ENCODE measurements at regions not wholly inside any gene's neighbourhood (a gene's known extent, or its start where the extent isn't known, plus 50 kb on each side); places are given as distances from the start of the nearest gene placed in this dataset.

- Mint-ChIP-seq H3K4me1 (peaks cover 21% of the 10 kb centered on the region), H3K9me3 (no peaks in the 10 kb centered on the region), H3K36me3 (ENCODE audit: low read depth) (no peaks in the 10 kb centered on the region), H3K4me3 (peak overlapping the region; percentile 52), H3K27me3 (ENCODE audit: low read depth) (peaks cover 96% of the 10 kb centered on the region), H3K27ac (ENCODE audit: unreplicated experiment) (peak overlapping the region; percentile 37)
- TF ChIP-seq, protein P1, sequence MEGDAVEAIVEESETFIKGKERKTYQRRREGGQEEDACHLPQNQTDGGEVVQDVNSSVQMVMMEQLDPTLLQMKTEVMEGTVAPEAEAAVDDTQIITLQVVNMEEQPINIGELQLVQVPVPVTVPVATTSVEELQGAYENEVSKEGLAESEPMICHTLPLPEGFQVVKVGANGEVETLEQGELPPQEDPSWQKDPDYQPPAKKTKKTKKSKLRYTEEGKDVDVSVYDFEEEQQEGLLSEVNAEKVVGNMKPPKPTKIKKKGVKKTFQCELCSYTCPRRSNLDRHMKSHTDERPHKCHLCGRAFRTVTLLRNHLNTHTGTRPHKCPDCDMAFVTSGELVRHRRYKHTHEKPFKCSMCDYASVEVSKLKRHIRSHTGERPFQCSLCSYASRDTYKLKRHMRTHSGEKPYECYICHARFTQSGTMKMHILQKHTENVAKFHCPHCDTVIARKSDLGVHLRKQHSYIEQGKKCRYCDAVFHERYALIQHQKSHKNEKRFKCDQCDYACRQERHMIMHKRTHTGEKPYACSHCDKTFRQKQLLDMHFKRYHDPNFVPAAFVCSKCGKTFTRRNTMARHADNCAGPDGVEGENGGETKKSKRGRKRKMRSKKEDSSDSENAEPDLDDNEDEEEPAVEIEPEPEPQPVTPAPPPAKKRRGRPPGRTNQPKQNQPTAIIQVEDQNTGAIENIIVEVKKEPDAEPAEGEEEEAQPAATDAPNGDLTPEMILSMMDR (conservative IDR thresholded peaks at IDR 0.05), result no peak
- no peak for DNase-seq (ENCODE audit: low read depth, low spot score)
These were observed 154.9 kb downstream of the FOXA2 start for GRCh38 chr20:22429175-22430153.

- no peak for DNase-seq (ENCODE audit: low read depth, low spot score)
- Mint-ChIP-seq H3K27ac (ENCODE audit: unreplicated experiment) (no peak overlapping the region), H3K27me3 (ENCODE audit: low read depth) (peaks cover 96% of the 10 kb centered on the region), H3K4me3 (no peak overlapping the region), H3K36me3 (ENCODE audit: low read depth) (no peaks in the 10 kb centered on the region), H3K9me3 (no peaks in the 10 kb centered on the region), H3K4me1 (peaks cover 21% of the 10 kb centered on the region)
- TF ChIP-seq, protein P1 (conservative IDR thresholded peaks at IDR 0.05), result no peak
These were observed 156.3 kb downstream of the FOXA2 start for GRCh38 chr20:22428051-22428450.

- no peak for DNase-seq (ENCODE audit: low read depth, low spot score)
- H3K27ac Mint-ChIP-seq (ENCODE audit: unreplicated experiment), result no peak overlapping the region
- H3K36me3 Mint-ChIP-seq (ENCODE audit: low read depth), result no peaks in the 10 kb centered on the region
- H3K9me3 Mint-ChIP-seq, result no peaks in the 10 kb centered on the region
- peaks cover 21% of the 10 kb centered on the region for H3K4me1 Mint-ChIP-seq
- TF ChIP-seq, protein P1 (conservative IDR thresholded peaks at IDR 0.05), result no peak
- H3K4me3 Mint-ChIP-seq, result no peak overlapping the region
- peaks cover 94% of the 10 kb centered on the region for H3K27me3 Mint-ChIP-seq (ENCODE audit: low read depth)
These were observed 157.6 kb downstream of the FOXA2 start for GRCh38 chr20:22426772-22427171.

DNA sequence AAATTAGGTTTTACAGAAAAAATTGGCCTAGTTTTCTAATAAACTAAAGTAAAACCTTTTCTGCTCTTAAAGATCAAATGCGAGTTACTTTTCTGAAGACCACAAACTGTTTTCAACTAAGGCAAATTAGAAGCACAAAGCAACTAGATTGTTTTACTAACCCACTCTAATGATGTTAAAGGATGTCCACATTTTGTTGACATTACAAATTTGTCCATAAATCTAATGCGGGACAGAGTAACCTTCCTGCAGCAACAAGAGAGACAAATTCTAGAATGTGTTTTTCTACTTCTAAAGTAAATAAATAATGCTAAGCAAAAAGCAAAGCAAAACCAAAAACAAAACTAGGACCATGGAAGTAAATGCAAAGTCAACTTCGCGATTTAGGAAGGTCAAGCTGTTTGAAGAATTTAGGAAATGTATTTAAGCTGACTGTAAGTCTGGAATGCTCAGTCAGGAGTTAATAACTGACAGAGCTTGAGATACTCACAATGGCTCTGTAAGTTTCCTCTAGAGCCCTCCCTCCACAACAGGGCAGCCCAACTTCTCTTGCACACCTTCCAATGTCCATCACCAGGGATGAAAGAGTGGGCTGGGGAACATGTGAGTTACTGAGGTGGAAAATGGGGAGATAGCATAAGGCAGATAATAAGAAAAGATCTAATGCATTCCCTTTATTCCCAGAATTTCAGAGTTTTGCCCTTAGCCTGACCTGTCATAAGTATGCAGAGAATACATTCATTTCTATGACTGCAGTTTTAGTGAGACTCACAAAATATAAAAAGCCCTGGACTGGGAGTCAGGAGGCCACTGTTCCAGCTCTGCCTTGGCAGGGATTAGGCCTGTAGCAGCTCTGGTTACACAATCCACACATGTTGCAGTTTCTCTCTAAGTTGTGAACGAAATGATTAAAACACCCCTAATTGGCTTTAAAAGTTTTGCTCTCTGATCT, 158.8 kb downstream of the FOXA2 start:
- Mint-ChIP-seq H3K4me1 (peaks cover 16% of the 10 kb centered on the region), H3K36me3 (ENCODE audit: low read depth) (no peaks in the 10 kb centered on the region), H3K9me3 (no peaks in the 10 kb centered on the region), H3K27me3 (ENCODE audit: low read depth) (peaks cover 96% of the 10 kb centered on the region), H3K27ac (ENCODE audit: unreplicated experiment) (no peak overlapping the region), H3K4me3 (no peak overlapping the region)
- DNase-seq (ENCODE audit: low read depth, low spot score), result no peak
- TF ChIP-seq, protein P1 (conservative IDR thresholded peaks at IDR 0.05), result no peak

DNA sequence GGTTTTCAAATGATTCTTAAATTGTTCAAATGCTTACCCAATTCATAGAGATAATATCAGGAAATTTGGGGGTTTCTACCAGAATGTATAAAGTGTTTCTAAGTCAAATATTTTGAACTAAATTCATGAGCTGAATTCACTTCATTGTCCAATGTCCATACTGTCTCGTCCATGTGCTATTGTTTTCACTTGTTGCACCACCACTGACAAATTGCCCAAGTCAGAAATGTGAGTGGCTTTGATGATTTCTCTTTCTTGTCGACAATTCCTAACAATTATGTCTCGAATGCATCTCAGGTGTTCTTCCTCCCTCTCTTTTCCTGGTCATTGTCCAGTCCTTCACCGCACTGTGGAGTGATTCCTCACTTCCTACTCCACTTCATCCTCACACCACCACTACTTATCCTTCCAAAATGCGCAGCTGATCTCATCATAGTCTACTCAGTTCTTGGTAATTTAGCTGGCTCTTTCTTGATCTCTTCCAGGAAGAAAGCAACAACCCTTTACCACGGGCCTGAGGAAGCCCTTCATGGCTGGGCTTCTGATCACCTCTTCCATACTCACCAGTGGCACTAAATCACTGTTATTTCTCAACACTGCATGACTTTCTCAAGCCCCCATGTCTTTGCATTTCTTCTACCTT, 161.1 kb downstream of the FOXA2 start:
- Mint-ChIP-seq H3K4me3 (no peak overlapping the region), H3K36me3 (ENCODE audit: low read depth) (no peaks in the 10 kb centered on the region), H3K27me3 (ENCODE audit: low read depth) (peaks cover 94% of the 10 kb centered on the region), H3K9me3 (no peaks in the 10 kb centered on the region), H3K4me1 (no peaks in the 10 kb centered on the region), H3K27ac (ENCODE audit: unreplicated experiment) (no peak overlapping the region)
- TF ChIP-seq, protein P1 (conservative IDR thresholded peaks at IDR 0.05), result no peak
- DNase-seq (ENCODE audit: low read depth, low spot score), result no peak

Data from neural crest cell (in vitro differentiated cells).